ENCODE measurements at regions not wholly inside any gene's neighbourhood (a gene's known extent, or its start where the extent isn't known, plus 50 kb on each side); places are given as distances from the start of the nearest gene placed in this dataset.

DNA sequence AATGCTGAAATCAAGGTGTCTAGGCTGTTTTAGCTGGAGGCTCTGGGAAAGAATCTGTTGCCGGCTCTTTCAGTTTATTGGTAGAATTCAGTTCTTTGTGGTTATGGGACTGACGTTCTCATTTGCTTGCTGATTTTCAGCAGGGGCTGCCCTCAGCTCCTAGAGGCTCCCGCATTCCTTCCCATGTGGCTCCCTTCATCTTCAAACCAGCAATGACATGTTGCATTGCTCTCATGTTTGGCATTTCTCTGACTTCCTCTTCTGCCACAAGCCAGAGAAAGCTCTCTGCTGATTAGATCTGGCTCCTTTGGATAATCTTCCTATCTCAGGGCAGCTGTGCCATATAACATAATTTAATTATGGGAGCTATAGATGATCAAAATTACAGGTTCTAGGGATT lies 360.3 kb downstream of the LRRC70 start:
- TF ChIP-seq TAF1 (IDR thresholded peaks at IDR 0.05; ENCODE audit: control insufficient read depth, extremely low read depth, insufficient read depth, low read length, severe bottlenecking) (no peak), SRSF9 (IDR thresholded peaks at IDR 0.05; ENCODE audit: borderline replicate concordance, low read depth, low read length) (no peak), CCAR2 (IDR thresholded peaks at IDR 0.05; ENCODE audit: low read depth, low read length) (no peak)

Measured in K562 (cell line).